GM21526 (cell line): ENCODE measurements at regions not wholly inside any gene's neighbourhood (a gene's known extent, or its start where the extent isn't known, plus 50 kb on each side); places are given as distances from the start of the nearest gene placed in this dataset.
"Not testable (repeated sequence)": the region's sequence is repeated elsewhere in the genome, so short reads cannot be mapped to it uniquely, and the experiment has no call there.

ENCODE experiments used
- ATAC-seq: cut with Tn5 transposase; IDR thresholded peaks from one replicate; pipeline ENCODE4 v1.9.1; 2021; ENCODE audit warnings: moderate library complexity; ENCODE audit not compliant: unreplicated experiment, low FRiP score

GRCh38 chr10:64733980-64734379 lies 1212.8 kb downstream of the REEP3 start:
- no peak for ATAC-seq

GRCh38 chr10:64738462-64738861 lies 1217.3 kb downstream of the REEP3 start:
- ATAC-seq: no peak

GRCh38 chr10:64745565-64745964 lies 1224.4 kb downstream of the REEP3 start:
- ATAC-seq: no peak

GRCh38 chr10:64750672-64751071 lies 1229.5 kb downstream of the REEP3 start:
- no peak for ATAC-seq

GRCh38 chr10:64753516-64753915 lies 1232.3 kb downstream of the REEP3 start:
- no peak for ATAC-seq

GRCh38 chr10:64760371-64760770 lies 1239.2 kb downstream of the REEP3 start:
- no peak for ATAC-seq

GRCh38 chr10:64762861-64763260 lies 1241.7 kb downstream of the REEP3 start:
- no peak for ATAC-seq

- no peak for ATAC-seq
These were observed 1244.3 kb downstream of the REEP3 start for GRCh38 chr10:64765498-64765897.

- no peak for ATAC-seq
These were observed 1250.3 kb downstream of the REEP3 start for GRCh38 chr10:64771253-64772050.

GRCh38 chr10:64773357-64773756 lies 1252.2 kb downstream of the REEP3 start:
- ATAC-seq: no peak

GRCh38 chr10:64784451-64784850 lies 1263.2 kb downstream of the REEP3 start:
- ATAC-seq: not testable (repeated sequence)

GRCh38 chr10:64785816-64786215 lies 1264.6 kb downstream of the REEP3 start:
- no peak for ATAC-seq

- no peak for ATAC-seq
These were observed 1265.8 kb downstream of the REEP3 start for GRCh38 chr10:64786989-64787388.

GRCh38 chr10:64795847-64796246 lies 1274.6 kb downstream of the REEP3 start:
- no peak for ATAC-seq

- ATAC-seq: no peak
These were observed 1277.1 kb downstream of the REEP3 start for GRCh38 chr10:64798297-64798696.

- not testable (repeated sequence) for ATAC-seq
These were observed 1287.0 kb downstream of the REEP3 start for GRCh38 chr10:64808233-64808632.

- not testable (repeated sequence) for ATAC-seq
These were observed 1288.8 kb downstream of the REEP3 start for GRCh38 chr10:64810046-64810445.

- no peak for ATAC-seq
These were observed 1292.2 kb downstream of the REEP3 start for GRCh38 chr10:64813391-64813790.

GRCh38 chr10:64814201-64814600 lies 1293.0 kb downstream of the REEP3 start:
- no peak for ATAC-seq

- no peak for ATAC-seq
These were observed 1308.7 kb downstream of the REEP3 start for GRCh38 chr10:64829888-64830412.

GRCh38 chr10:64830869-64831268 lies 1309.7 kb downstream of the REEP3 start:
- no peak for ATAC-seq

- no peak for ATAC-seq
These were observed 1319.1 kb downstream of the REEP3 start for GRCh38 chr10:64840341-64840740.
